ENCODE measurements at regions not wholly inside any gene's neighbourhood (a gene's known extent, or its start where the extent isn't known, plus 50 kb on each side); places are given as distances from the start of the nearest gene placed in this dataset.
"Not testable (repeated sequence)": the region's sequence is repeated elsewhere in the genome, so short reads cannot be mapped to it uniquely, and the experiment has no call there.

DNA sequence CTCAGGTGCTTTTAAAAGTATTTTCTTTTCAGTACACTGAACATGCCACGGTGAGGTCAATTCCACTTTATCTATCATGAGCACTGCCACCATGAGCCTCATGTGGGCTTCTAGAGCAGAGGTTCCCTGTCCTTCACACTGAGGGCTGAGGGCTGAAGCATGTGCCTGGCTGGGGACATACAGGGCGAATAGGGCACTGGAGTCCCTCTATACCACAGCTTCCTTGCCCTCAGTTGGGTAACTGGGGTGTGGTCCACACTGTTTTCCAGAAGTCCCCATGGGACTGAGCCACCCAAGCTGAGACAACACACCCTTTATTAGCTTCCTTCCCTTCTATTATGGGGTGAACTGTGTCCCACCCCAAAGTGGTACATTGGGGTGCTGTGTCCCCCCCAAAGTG is 172.2 kb upstream of the ID2 start:
- Mint-ChIP-seq H3K36me3 (ENCODE audit: insufficient read depth, unreplicated experiment) (no peaks in the 10 kb centered on the region), H3K4me1 (ENCODE audit: low read depth, unreplicated experiment) (no peaks in the 10 kb centered on the region), H3K27ac (ENCODE audit: unreplicated experiment) (no peak overlapping the region), H3K9me3 (ENCODE audit: unreplicated experiment) (peaks cover 16% of the 10 kb centered on the region), H3K4me3 (ENCODE audit: unreplicated experiment) (no peak overlapping the region), H3K27me3 (ENCODE audit: insufficient read depth, unreplicated experiment) (no peaks in the 10 kb centered on the region)
- TF ChIP-seq, protein P1, sequence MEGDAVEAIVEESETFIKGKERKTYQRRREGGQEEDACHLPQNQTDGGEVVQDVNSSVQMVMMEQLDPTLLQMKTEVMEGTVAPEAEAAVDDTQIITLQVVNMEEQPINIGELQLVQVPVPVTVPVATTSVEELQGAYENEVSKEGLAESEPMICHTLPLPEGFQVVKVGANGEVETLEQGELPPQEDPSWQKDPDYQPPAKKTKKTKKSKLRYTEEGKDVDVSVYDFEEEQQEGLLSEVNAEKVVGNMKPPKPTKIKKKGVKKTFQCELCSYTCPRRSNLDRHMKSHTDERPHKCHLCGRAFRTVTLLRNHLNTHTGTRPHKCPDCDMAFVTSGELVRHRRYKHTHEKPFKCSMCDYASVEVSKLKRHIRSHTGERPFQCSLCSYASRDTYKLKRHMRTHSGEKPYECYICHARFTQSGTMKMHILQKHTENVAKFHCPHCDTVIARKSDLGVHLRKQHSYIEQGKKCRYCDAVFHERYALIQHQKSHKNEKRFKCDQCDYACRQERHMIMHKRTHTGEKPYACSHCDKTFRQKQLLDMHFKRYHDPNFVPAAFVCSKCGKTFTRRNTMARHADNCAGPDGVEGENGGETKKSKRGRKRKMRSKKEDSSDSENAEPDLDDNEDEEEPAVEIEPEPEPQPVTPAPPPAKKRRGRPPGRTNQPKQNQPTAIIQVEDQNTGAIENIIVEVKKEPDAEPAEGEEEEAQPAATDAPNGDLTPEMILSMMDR (IDR thresholded peaks at IDR 0.05; ENCODE audit: insufficient read depth in 1 of 2, low read depth in 1 of 2, low read length in 1 of 2, severe bottlenecking in 1 of 2, unreplicated experiment in 1 of 2): no peak
- no peaks in the 10 kb centered on the region for H3K4me1 ChIP-seq
- POLR2A ChIA-PET: no interaction called here
- H3K27me3 ChIP-seq (replicated peaks; ENCODE audit: control insufficient read depth, insufficient read depth, low read length): no peaks in the 10 kb centered on the region
- no peak overlapping the region for H3K4me3 ChIP-seq (ENCODE audit: low read depth, low read length)
- intact Hi-C loops (cut with micrococcal nuclease; ENCODE audit: unreplicated experiment): no loop called here
- no peak for DNase-seq
- no TSS peak for BruUV-seq (replicated peaks)
- peaks cover 10% of the 10 kb centered on the region; the same call in 1 of the 2 replicates for H3K9me3 ChIP-seq
- CTCF ChIA-PET: no interaction called here
- no peaks in the 10 kb centered on the region for H3K36me3 ChIP-seq (ENCODE audit: control insufficient read depth, insufficient read depth, low read length)

DNA sequence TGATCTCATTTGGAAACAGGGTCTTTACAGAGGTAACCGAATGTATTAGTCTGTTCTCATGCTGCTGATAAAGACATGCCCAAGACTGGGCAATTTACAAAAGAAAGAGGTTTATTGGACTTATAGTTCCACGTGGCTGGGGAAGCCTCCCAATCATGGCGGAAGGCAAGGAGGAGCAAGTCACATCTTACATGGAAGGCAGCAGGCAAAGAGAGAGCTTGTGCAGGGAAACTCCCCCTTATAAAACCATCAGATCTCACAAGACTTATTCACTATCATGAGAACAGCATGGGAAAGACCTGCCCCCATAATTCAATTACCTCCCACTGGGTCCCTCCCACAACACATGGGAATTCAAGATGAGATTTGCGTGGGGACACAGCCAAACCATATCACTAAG is 171.8 kb upstream of the ID2 start:
- BruUV-seq (replicated peaks); intact Hi-C loops (cut with micrococcal nuclease; ENCODE audit: unreplicated experiment); CTCF ChIA-PET: not testable (repeated sequence)

DNA sequence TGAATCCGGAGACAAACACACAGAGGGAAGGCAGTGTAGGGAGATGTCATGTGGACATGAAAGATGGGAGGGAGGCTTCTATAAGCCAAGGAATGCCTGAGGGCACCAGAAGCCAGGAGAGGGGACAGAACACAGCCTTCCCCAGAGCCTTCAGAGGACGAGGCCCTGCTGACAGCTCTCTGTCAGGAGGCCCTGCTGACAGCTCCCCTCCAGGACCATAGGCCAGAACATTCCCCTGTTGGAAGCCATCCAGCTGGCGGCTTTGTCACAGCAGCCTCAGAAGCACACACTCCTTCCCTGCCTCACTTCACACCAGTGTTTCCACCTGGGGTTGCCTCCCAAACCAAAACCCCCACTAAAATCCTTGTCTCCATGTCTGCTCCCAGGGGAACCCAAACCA is 171.3 kb upstream of the ID2 start:
- no TSS peak for BruUV-seq (replicated peaks)
- Mint-ChIP-seq H3K4me1 (ENCODE audit: low read depth, unreplicated experiment) (peaks cover 7% of the 10 kb centered on the region), H3K27ac (ENCODE audit: unreplicated experiment) (no peak overlapping the region), H3K9me3 (ENCODE audit: unreplicated experiment) (peaks cover 16% of the 10 kb centered on the region), H3K27me3 (ENCODE audit: insufficient read depth, unreplicated experiment) (no peaks in the 10 kb centered on the region), H3K4me3 (ENCODE audit: unreplicated experiment) (no peak overlapping the region), H3K36me3 (ENCODE audit: insufficient read depth, unreplicated experiment) (no peaks in the 10 kb centered on the region)
- DNase-seq: no peak
- TF ChIP-seq, protein P1 (IDR thresholded peaks at IDR 0.05; ENCODE audit: insufficient read depth in 1 of 2, low read depth in 1 of 2, low read length in 1 of 2, severe bottlenecking in 1 of 2, unreplicated experiment in 1 of 2): no peak
- peaks cover 10% of the 10 kb centered on the region; the same call in 1 of the 2 replicates for H3K9me3 ChIP-seq
- POLR2A ChIA-PET: no interaction called here
- H3K4me1 ChIP-seq: 0 out of 2 replicates have a peak, but pooled peaks cover 3% of the 10 kb centered on the region
- no peaks in the 10 kb centered on the region for H3K36me3 ChIP-seq (ENCODE audit: control insufficient read depth, insufficient read depth, low read length)
- no peak overlapping the region for H3K4me3 ChIP-seq (ENCODE audit: low read depth, low read length)
- no peaks in the 10 kb centered on the region for H3K27me3 ChIP-seq (replicated peaks; ENCODE audit: control insufficient read depth, insufficient read depth, low read length)
- CTCF ChIA-PET: no interaction called here
- intact Hi-C loops (cut with micrococcal nuclease; ENCODE audit: unreplicated experiment): no loop called here

More for the DNA sequence above, 171.8 kb upstream of the ID2 start:
- H3K4me1 Mint-ChIP-seq (ENCODE audit: low read depth, unreplicated experiment); H3K4me3 ChIP-seq (ENCODE audit: low read depth, low read length); H3K27me3 ChIP-seq (replicated peaks; ENCODE audit: control insufficient read depth, insufficient read depth, low read length); H3K9me3 ChIP-seq; H3K4me1 ChIP-seq; H3K36me3 ChIP-seq (ENCODE audit: control insufficient read depth, insufficient read depth, low read length); H3K27me3 Mint-ChIP-seq (ENCODE audit: insufficient read depth, unreplicated experiment); POLR2A ChIA-PET; H3K36me3 Mint-ChIP-seq (ENCODE audit: insufficient read depth, unreplicated experiment); DNase-seq; H3K4me3 Mint-ChIP-seq (ENCODE audit: unreplicated experiment); H3K27ac Mint-ChIP-seq (ENCODE audit: unreplicated experiment): not testable (repeated sequence)
- peaks cover 16% of the 10 kb centered on the region for H3K9me3 Mint-ChIP-seq (ENCODE audit: unreplicated experiment)

All from Caco-2 (cell line).